Transverse colon (tissue), 4 donors: ENCODE measurements at regions not wholly inside any gene's neighbourhood (a gene's known extent, or its start where the extent isn't known, plus 50 kb on each side); places are given as distances from the start of the nearest gene placed in this dataset.

Source experiments
- DNase-seq: peaks from one replicate; pipeline ENCODE4 v3.0.0-alpha.2; 2019
- H3K27ac ChIP-seq, 4 donors: fragments of 200-600 bp; sonication (generic); 2 replicates each; pipeline ENCODE4 v1.5.1; 2016 to 2018; ENCODE audit warnings: inconsistent platforms in 4 of 4
- H3K27me3 ChIP-seq: fragments of 200-600 bp; sonication (generic); 2 replicates; pipeline ENCODE4 v1.5.1; 2017; ENCODE audit warnings: inconsistent platforms
- H3K36me3 ChIP-seq, 4 donors: fragments of 200-600 bp; sonication (generic); 2 replicates each; pipeline ENCODE4 v1.5.1; 2017 to 2019; ENCODE audit warnings: inconsistent platforms in 4 of 4
- H3K4me1 ChIP-seq, 4 donors: fragments of 200-600 bp; sonication (generic); 2 replicates each; pipeline ENCODE4 v1.5.1; 2017 to 2020; ENCODE audit warnings: inconsistent platforms in 4 of 4
- H3K4me3 ChIP-seq, 4 donors: fragments of 200-600 bp; sonication (generic); 1 replicate in 1 of 4; 2 replicates in 3 of 4; pipeline versions ENCODE4 v1.5.1 to v1.6.1; 2017 to 2019; ENCODE audit warnings: inconsistent platforms in 4 of 4
- H3K9me3 ChIP-seq, 2 donors: fragments of 200-600 bp; sonication (generic); 2 replicates each; pipeline ENCODE4 v1.5.1; 2017 to 2019; ENCODE audit warnings: inconsistent platforms in 2 of 2
- EP300 ChIP-seq: sonication (generic); formaldehyde crosslinking; IDR thresholded peaks from one replicate; pipeline ENCODE4 v1.6.1; 2017; ENCODE audit warnings: antibody characterized with exemption, low read depth
- POLR2A ChIP-seq: fragments of 450-650 bp; IDR thresholded peaks from one replicate; pipeline ENCODE4 v1.6.1; 2016; ENCODE audit warnings: antibody characterized with exemption, mild to moderate bottlenecking, moderate library complexity
- POLR2AphosphoS5 ChIP-seq, 3 donors: sonication (generic); formaldehyde crosslinking; IDR thresholded peaks; one replicate each; pipeline ENCODE4 v1.6.1; 2016; ENCODE audit warnings: antibody characterized with exemption in 3 of 3
- WGBS, 2 donors: methylation state at CpG; one replicate each; pipeline ENCODE4 v1.1.5; 2018; ENCODE audit warnings: low coverage in 1 of 2; 5-methylcytosine and 5-hydroxymethylcytosine counted together
- in situ Hi-C, 4 donors: fragments of 200-750 bp; cut with MboI; loops; one replicate each; pipeline versions ENCODE4 v1.15.0 to v1.15.1; 2017; ENCODE audit warnings: low sequenced_read_pairs in 3 of 4, low pct_ligation_motif_present in 1 of 4, low pct_unique_long_range_greater_than_20kb in 1 of 4
- intact Hi-C: fragments of 100-400 bp; cut with DNase I; formaldehyde crosslinking; loops from one replicate; pipeline ENCODE4 v1.15.1; 2023; ENCODE audit warnings: low total_unique reads
- TF ChIP-seq, protein P1 (sequence below), 5 experiments: fragments of 200-600 bp in 3 of 5; fragments of 450-650 bp in 2 of 5; sonication (generic) in 3 of 5; IDR thresholded peaks; 1 replicate in 2 of 5; 2 replicates in 3 of 5; pipeline ENCODE4 v1.5.1; 2016 to 2017; ENCODE audit warnings: antibody characterized with exemption in 5 of 5, inconsistent platforms in 3 of 5, mild to moderate bottlenecking in 2 of 5, moderate library complexity in 1 of 5

GRCh38 chr4:157741642-157742041 is 431.2 kb downstream of the GASK1B start:
- 53% methylated on average over 1 of the region's 1 CpG for WGBS, 2 donors
- no peak overlapping the region for H3K27ac ChIP-seq
- no peaks in the 10 kb centered on the region for H3K4me1 ChIP-seq
- intact Hi-C loops (no loop called here), in situ Hi-C loops (no loop called here)
- no peaks in the 10 kb centered on the region for H3K36me3 ChIP-seq
- no peaks in the 10 kb centered on the region for H3K27me3 ChIP-seq
- DNase-seq = no peak
- TF ChIP-seq POLR2A = no peak
- TF ChIP-seq POLR2AphosphoS5 (IDR thresholded peaks at IDR 0.05) = no peak
- TF ChIP-seq, protein P1, sequence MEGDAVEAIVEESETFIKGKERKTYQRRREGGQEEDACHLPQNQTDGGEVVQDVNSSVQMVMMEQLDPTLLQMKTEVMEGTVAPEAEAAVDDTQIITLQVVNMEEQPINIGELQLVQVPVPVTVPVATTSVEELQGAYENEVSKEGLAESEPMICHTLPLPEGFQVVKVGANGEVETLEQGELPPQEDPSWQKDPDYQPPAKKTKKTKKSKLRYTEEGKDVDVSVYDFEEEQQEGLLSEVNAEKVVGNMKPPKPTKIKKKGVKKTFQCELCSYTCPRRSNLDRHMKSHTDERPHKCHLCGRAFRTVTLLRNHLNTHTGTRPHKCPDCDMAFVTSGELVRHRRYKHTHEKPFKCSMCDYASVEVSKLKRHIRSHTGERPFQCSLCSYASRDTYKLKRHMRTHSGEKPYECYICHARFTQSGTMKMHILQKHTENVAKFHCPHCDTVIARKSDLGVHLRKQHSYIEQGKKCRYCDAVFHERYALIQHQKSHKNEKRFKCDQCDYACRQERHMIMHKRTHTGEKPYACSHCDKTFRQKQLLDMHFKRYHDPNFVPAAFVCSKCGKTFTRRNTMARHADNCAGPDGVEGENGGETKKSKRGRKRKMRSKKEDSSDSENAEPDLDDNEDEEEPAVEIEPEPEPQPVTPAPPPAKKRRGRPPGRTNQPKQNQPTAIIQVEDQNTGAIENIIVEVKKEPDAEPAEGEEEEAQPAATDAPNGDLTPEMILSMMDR (IDR thresholded peaks at IDR 0.05) = no peak
- TF ChIP-seq EP300 = no peak
- no peaks in the 10 kb centered on the region for H3K9me3 ChIP-seq
- H3K4me3 ChIP-seq = no peak overlapping the region

GRCh38 chr4:157739242-157739641 is 433.6 kb downstream of the GASK1B start:
- Histone ChIP-seq H3K27ac (no peak overlapping the region), H3K4me1 (no peaks in the 10 kb centered on the region), H3K36me3 (no peaks in the 10 kb centered on the region), H3K9me3 (no peaks in the 10 kb centered on the region), H3K27me3 (no peaks in the 10 kb centered on the region), H3K4me3 (no peak overlapping the region)
- in situ Hi-C loops (no loop called here), intact Hi-C loops (loop anchor here (5.0 kb wide), 1 partner anchor 613 kb away; no protein-coding TSS in a partner anchor)
- WGBS, 2 donors = 64 to 73% methylated on average over 2 of the region's 2 CpGs
- TF ChIP-seq POLR2AphosphoS5 (IDR thresholded peaks at IDR 0.05) (no peak), POLR2A (no peak), EP300 (no peak)
- TF ChIP-seq, protein P1 (IDR thresholded peaks at IDR 0.05) = no peak
- no peak for DNase-seq

- WGBS, 2 donors = 83% methylated on average over 3 of the region's 3 CpGs; no CpG with 5 or more reads in 1 of the 2 donors
- DNase-seq = no peak
- intact Hi-C loops (no loop called here), in situ Hi-C loops (no loop called here)
- H3K4me3 ChIP-seq = no peak overlapping the region
- no peaks in the 10 kb centered on the region for H3K4me1 ChIP-seq
- TF ChIP-seq, protein P1 (IDR thresholded peaks at IDR 0.05) = no peak
- TF ChIP-seq POLR2A (no peak), POLR2AphosphoS5 (IDR thresholded peaks at IDR 0.05) (no peak), EP300 (no peak)
- H3K27me3 ChIP-seq = no peaks in the 10 kb centered on the region
- no peak overlapping the region for H3K27ac ChIP-seq
- no peaks in the 10 kb centered on the region for H3K36me3 ChIP-seq
- no peaks in the 10 kb centered on the region for H3K9me3 ChIP-seq
These were observed 444.6 kb downstream of the GASK1B start for GRCh38 chr4:157728215-157728614.

DNA sequence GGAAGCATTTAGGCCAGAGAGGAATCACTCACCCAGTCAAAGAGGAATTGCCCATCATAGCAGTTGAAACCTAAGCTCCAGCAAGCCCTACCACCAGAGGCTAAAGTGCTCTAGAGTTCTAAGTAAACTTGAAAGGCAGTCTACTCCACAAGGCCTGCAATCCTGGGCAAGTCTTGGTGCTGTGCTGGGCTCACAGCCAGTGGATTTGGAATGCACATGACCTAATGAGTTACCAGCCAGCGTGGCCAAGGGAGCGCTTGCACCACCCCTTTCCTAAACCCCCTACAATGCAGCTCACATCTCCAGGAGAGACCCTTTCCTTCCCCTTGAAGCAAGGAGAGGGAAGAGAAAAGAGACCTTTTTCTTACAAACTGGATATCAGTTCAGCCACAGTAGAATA is 445.7 kb downstream of the GASK1B start:
- no peak for DNase-seq
- H3K36me3 ChIP-seq = no peaks in the 10 kb centered on the region
- no peaks in the 10 kb centered on the region for H3K27me3 ChIP-seq
- 57% methylated on average over 2 of the region's 2 CpGs; no CpG with 5 or more reads in 1 of the 2 donors for WGBS, 2 donors
- no peaks in the 10 kb centered on the region for H3K4me1 ChIP-seq
- H3K27ac ChIP-seq = no peak overlapping the region
- no peaks in the 10 kb centered on the region for H3K9me3 ChIP-seq
- no peak for TF ChIP-seq EP300
- TF ChIP-seq, protein P1 (IDR thresholded peaks at IDR 0.05) = no peak
- no peak for TF ChIP-seq POLR2A
- TF ChIP-seq POLR2AphosphoS5 (IDR thresholded peaks at IDR 0.05) = no peak
- in situ Hi-C loops = no loop called here
- no peak overlapping the region for H3K4me3 ChIP-seq
- intact Hi-C loops = no loop called here
